HG02938 (cell line): ENCODE measurements at regions not wholly inside any gene's neighbourhood (a gene's known extent, or its start where the extent isn't known, plus 50 kb on each side); places are given as distances from the start of the nearest gene placed in this dataset.

ENCODE experiments used
- ATAC-seq: cut with Tn5 transposase; IDR thresholded peaks from one replicate; pipeline ENCODE4 v1.9.1; 2021; ENCODE audit warnings: mild to moderate bottlenecking, moderate library complexity; ENCODE audit not compliant: unreplicated experiment

DNA sequence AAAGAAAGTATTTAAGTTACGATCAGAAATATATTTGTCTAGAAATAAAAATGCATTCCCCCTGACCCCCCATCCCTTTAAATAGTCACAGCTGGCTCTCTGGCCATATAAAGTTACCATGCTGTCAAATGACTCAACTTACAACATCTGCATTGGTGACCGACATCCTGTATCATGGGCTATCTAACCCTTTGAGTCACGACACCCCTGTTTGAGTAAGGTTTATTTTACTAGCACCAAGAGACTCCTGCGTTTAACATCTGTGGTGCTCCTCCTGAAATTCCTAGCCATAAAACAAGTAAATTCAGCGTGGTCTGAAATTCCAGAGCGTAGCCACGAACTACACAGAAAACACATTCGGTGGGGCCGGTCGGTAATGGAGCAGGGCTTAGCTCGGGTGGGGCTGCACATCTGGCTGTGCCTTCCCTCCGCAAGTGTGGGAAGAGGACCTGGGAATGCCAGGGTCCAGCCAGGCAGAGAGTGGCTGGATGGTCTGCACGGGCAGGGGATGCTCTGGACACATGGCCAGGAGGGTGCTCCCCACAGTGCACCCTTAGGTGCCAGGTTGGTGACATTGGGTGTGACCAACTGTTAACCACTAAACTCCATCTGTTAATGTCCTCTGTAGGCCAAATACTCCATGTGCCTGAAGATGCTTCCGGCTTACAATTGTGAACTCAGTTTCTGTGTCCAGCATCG lies 53.0 kb upstream of the CLDN14 start:
- no peak for ATAC-seq

DNA sequence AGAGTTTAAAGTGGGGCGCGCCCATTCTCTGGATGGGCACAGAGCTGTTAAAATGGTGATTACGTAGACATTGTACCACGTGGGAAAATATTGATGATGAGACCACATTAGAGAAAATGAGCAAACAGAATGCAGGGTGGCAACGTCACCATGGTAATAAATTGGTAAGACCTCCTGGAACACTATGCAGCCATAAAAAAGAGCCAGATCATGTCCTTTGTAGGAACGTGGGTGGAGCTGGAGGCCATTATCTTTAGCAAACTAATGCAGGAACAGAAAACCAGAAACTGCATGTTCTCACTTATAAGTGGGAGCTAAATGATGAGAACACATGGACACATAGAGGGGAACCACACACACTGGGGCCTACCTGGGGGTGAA lies 53.5 kb upstream of the CLDN14 start:
- ATAC-seq, result no peak

DNA sequence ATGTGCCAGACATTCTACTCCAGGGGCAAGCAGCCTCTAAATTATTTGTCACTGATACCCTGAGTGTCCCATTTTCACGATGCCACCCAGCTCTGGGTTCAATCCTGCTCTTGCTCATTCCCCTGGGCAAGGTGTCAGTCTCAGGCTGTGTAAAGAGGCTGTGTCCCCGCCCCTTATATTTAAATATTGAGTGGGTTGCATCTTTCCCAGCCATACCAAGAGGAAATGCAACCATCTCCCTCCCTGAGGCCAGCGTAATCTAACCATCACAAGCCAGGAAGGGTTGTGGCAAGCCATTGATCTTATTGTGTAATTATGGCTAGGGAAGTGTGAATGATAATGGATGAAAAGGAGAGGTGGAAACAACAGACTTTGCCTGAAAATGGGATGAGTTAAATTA lies 54.7 kb upstream of the CLDN14 start:
- no peak for ATAC-seq

DNA sequence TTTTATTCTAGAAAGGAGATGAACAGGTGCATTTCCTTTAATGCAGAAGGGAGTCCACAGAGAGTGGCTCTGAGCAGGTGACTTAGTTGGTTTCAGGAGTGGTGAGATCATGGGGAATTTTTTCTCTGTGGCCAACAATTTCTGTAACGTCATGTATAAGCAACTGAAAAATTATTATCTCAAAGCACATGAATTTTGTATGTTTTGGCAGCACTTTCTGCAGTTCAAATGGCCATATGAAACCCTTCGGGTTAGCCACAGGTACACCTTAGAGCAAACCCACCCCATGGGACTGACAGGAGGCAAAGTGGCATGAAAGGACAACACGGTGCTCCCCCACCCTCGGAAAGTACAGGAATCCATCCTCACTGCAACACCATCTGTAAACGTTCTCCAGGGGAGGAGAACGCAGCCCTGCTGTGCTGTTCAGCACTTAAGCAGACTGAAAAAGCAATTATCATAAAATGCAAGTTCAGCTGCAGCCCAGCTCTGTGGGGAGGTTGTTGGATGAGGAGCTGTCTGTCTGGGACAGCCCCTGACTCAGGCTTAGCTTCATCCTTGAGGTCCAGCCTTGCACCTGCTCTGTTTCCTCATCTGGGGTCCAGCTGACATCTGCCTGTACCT lies 55.8 kb upstream of the CLDN14 start:
- ATAC-seq, result peak; percentile 79

DNA sequence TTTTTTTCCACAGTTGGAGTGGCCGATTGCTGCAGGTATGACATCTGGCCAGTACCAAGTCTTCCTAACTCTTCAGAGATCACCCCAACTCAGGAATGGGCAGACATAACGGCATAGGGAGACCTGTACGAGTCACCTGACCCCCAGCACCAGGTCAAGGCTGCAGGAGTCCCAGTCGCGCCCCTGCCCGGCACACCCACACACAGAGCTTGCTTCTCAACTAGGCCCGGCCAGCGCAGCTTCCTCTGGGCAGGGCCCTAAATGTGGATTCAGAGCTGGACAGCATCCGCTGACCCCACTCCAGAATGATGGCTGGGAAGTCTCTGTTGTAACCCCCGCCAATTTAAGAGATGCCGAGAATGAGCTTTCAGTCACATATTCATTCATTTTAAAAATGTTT lies 58.8 kb upstream of the CLDN14 start:
- no peak for ATAC-seq

DNA sequence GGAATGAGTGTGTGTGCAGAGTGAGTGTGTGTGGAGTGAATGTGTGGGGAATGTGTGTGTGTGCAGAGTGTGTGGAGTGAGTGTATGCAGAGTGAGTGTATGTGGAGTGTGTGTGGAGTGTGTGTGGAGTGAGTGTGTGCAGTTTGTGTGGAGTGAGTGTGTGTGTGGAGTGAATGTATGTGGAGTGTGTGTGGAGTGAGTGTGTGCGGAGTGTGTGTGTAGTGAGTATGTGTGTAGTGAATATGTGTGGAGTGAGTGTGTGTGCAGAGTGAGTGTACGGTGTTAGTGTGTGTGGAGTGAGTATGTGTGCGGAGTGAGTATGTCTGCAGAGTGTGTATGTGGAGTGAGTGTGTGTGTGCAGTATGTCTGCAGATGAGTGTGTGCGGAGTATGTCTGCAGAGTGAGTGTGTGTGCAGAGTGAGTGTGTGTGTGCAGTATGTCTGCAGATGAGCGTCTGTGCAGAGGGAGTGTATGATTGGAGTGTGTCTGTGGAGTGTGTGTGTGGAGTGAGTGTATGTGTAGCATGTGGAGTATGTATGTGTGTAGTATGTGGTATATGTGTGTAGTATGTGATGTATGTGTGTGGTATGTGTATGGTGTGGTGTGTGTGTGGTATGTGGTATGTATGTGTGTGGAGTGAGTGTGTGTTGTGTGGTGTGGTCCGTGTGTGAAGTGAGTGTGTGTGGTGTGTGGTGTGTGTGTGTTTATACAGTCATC lies 59.7 kb upstream of the CLDN14 start:
- no peak for ATAC-seq

DNA sequence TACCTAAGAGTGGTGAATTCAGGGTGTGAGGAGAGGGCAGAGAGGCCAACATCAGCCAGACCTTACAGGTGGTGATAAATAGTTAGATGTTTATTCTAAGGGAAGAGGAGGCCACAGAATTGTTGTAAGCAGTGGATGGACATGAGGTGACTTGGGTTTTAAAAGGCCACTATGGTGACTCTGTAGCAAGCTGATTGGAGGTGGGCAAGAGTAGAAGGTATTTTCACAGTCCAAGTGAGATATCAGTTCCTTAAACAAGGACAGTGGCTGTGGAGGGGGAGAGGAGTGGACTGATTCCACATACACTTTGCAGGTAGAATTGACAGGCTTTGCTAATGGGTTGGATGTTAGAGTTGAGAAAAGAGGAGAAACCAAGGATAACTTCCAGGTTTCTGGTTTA lies 60.8 kb upstream of the CLDN14 start:
- no peak for ATAC-seq

DNA sequence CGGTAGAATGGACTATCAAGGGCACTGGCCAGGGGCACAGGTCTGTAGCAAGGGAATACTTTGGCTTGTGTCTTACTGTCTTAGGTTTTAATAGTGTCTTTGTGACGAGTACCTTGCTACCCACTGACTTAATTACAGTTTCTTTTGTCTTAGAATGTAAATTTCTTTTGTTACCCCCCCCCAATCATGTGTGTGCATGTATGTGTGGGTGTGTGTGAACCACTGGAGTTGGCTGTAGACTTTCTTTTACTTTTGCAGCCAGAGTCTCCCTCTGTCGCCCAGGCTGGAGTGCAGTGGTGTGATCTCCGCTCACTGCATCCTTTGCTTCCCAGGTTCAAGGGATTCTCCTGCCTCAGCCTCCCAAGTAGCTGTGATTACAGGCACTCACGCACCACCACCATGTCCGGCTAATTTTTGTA lies 61.8 kb upstream of the CLDN14 start:
- ATAC-seq, result no peak

DNA sequence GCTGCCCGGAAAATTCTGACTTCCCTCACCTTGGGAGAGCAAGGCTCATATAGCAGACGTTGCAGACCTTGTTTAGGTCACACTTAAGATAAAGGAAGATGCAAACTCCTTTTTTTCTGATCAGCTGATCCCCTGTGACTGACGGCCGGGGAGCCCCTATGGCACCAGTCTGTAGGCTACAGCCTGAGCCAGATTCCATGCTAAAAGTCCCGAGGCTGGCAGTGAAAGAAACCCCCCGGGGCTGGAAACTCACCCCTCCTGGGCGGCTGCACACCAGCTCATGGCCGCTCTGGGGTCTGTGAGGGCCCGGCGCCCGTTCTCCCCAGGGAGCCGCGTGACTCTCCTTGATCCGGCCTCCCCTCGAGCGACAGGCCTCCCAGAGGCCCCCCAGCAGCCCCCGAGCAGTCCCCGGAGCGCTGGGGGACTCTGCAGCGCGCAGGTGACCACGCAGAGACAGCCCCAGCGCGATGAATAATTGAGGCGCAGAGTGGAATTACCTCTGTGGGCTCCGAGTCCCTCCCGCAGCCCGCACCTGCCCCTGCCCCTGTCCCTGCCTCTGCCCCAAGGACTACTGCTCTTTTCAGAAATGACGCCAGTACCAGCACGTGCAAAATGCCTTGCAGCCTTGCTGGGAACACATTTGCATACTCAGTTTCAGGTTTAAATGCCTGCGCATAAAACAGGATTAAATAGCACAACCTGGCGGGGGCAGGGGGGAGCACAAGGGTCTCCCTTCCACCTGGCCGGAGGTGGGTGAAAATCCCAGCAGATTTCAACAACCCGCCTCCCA lies 62.6 kb upstream of the CLDN14 start:
- peak; percentile 58 for ATAC-seq

DNA sequence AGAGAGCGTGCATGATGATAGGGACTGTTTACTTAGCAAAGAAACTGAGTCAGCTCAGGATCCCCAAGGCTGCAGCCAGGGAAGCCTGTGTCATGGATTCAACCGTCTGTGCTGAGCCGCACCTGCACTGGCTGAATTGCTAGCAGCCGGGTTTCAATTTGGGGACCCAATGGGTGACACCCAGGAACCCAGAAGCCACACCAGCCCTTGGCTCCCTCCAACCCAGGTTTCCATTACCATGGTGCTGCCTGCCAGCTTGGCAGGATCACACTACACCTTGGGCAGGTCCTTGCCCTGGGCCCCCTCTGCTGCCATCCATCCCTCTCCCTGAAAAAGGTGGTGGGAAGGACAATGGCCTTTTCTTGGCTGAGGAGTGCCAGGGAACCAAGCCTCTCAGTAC lies 64.0 kb upstream of the CLDN14 start:
- ATAC-seq, result no peak

DNA sequence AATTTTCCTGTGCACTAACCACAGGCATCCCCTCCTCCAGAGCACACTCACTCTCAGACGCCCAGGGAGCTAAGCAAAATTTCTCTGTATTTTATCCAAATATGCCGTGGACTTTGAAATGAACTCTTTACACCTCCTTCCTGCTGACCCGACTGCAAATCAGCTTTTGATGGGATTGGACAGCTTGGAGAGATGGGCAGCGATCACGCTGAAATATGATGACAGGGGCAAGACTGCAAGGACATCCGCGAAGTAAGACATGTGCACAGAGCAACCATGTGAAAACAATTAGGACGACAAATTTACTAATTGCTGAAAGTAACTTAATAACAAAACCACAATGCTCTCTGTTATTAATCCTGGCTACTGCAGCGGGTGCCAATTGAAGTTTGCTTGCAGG lies 64.6 kb upstream of the CLDN14 start:
- ATAC-seq, result no peak

DNA sequence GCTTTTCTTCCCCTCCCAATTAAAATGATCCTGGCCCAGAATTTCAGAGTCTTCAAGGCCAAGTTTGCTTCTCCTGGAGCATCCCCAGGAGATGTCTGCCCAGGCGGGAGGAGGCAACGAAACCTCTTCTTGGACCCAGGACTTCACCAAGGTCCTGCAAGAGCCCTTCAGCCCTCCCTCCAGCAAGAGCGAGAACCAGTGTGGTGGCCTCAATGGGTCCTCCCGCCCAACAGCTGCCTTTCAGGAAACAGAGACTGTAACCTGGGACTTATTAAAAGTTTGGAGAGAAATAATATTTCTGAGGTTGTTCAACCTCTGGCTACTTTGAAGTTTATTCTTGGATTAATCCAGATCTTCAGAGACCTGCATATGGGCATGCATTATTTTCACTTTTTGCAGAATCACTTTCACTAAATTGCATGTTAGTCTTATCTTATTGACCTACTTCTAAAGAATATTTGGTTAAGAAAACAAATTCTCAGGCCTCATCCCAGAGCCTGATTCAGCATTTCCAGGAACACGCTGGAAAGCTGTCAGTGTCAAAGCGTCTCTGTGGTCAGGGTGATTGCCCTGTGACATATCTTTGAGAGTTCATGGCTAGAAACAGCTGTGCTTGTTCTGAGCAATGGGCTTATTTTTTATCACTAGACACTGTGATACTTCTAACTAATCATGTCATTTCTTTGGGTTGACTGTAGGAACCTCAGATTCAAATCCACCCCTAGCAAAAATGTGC lies 66.0 kb upstream of the CLDN14 start:
- ATAC-seq, result no peak

DNA sequence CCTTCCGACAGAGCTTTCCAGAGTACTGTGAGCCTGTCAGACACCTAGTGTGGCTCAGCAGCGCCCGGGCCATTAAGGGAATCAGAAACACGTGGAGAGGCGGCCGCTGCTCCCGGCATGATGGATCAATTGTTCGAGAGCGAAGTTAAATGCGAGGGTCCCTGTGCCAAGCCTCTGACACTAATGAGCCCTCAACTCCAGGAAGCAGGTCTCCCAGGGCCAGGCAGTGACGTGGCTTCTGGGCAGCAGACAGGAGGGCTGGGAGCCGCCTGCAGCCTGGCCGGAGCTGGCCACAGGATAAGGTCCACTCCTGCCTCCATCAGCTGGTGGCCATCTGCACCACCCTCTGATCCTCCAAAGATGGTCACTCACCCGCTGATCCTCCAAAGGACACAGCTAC lies 67.5 kb upstream of the CLDN14 start:
- no peak for ATAC-seq

DNA sequence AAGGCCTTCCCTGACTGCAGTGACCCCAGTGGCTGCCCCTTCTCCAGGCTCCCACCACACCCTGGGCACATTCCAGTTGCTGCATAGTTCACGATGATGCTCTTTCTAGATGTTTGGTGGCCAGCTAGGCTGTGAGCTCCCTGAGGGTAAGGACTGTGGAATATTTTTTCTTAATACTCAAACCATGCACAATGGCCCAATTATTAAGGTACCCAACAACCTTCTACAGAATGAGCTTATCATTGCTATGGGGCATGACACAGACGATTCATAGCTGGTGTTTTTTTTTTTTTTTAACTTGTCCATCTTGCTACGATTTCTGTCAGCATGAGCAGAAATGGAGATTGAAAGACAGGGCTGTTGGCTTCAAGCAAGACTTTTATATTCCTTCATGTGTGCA lies 68.9 kb upstream of the CLDN14 start:
- no peak for ATAC-seq

DNA sequence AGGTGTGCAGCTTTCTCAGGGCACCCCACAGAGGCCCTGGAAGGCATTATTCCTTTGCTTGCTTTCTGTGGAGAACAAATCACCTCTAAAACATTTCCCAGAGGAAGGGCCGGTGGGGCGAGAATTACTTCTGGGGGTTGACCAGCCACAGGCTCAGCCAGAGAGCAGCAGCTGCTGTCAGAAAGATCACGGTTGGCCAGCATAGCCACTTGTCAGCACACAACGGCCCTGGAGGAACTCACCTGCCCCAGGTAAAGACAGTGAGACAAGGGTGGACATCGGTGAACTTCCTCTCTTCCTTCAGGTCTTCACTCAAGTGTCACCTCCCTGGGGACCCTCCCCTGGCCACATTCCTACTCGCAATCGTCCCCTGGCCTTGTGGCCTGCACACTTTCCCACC lies 69.5 kb upstream of the CLDN14 start:
- ATAC-seq, result no peak

DNA sequence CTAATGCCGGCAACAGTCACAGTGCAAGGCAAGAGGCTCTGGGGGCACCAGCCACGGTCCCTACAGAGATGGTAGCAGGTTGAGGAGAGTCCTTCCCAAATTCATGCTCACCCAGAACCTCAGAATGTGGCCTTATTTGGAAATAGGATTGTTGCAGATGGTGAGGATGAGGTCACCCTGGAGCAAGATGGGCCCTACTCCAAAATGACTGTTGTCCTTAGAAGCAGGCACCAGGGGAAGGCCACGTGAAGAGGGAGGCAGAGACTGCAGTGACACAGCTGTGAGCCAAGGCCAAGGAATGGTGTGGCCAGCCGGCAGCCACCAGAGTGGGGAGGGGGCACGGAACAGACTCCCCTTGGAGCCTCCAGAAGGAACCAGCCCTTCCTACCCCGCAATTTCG lies 70.8 kb upstream of the CLDN14 start:
- no peak for ATAC-seq

DNA sequence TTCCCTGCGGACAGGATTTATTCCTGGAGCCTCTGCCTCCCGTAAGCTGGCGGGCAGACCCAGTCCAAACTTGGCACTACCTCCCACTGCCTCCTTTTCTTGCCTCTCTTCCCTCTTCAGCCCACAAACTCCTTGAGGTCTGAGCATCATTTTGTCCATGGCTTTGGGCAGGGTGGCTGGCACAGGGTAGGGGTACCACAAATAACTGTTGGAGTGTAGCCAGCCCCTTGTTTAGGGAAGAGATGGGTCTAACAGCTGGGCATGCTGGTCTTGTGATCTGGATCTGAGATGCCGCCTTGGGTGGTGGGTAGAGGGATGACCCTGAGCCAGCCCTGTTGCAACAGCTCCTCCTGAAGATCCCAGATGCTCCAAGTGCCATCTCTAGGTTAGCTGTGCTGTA lies 71.4 kb upstream of the CLDN14 start:
- no peak for ATAC-seq

DNA sequence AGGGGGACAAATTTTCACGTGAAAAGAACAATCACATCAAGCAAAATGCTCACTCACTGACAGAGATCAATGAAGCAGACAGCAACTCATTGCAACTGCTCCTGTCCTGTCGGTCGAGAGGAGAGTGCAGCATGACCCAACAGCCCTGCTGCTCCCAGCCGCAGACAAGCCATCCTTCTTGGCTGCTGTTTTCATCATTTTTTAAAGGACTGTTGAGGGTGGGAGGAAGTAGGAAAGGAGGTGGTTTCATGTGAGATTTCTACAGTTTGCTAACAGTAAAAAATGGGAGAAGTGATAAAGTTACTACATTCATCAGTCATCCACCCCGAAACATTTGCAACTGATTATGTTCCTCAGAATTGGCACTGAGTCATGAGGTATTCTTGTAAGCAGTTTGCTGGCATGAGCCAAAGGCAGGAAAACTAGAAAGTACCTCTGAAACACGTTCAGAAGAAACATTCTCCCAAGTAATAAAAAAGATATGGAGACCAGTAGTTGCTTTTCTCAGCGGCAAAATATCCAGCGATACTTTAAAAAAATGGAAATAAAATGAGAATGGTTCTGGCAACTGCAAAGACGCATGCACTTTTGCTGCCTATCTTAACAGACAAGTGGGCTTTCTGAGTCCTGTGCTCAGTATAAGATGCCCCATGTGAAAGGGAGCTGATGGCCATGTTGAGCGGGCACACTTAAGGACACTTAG lies 72.0 kb upstream of the CLDN14 start:
- no peak for ATAC-seq

DNA sequence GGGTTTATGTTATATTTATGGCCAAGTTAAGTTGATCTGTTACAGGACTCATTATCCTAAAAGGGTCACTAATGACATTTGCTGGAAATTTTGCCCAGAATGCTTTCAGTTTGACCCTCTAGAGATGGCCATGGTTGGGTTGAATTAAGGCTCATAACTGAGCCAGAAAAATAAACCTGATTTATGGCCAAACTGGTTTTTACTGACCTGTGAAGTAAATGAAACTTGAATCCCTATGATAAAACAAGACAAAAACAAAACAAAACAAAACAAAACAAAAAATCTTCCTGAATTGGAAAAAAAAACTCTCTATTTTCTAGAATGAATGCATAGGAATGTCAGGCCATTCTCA lies 72.5 kb upstream of the CLDN14 start:
- ATAC-seq, result no peak

DNA sequence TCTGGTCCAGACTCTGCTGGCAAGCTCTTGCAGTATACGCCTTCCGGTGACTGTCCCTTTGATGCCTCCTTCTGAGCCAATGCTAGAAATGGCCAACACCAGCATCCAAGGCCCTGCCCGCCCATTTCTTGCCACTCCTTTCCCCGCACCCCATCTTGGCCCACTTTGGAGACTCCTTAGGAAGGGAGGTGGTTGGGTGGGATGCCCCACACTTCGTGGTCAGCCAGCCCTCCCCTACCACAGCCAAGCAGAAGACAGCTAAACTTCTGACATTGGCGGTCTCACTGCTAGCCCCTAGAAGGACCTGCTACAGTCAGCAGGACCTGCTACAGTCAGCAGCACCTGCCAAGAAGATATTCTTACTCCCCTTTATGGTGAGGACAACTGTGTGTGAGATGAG lies 73.5 kb upstream of the CLDN14 start:
- ATAC-seq, result no peak
